Adrenal gland (tissue), 5 donors: ENCODE measurements at regions not wholly inside any gene's neighbourhood (a gene's known extent, or its start where the extent isn't known, plus 50 kb on each side); places are given as distances from the start of the nearest gene placed in this dataset.

Source experiments
- CTCF ChIP-seq, 6 experiments: fragments of 450-650 bp in 4 of 6; fragments of 200-600 bp in 2 of 6; sonication (generic) in 1 of 6; IDR thresholded peaks; 1 replicate in 5 of 6; 2 replicates in 1 of 6; pipeline versions ENCODE4 v1.5.1 to v1.8.0; 2016 to 2021; ENCODE audit warnings: antibody characterized with exemption in 6 of 6, mild to moderate bottlenecking in 2 of 6, moderate library complexity in 1 of 6
- POLR2A ChIP-seq, 2 donors: fragments of 450-650 bp; IDR thresholded peaks; one replicate each; pipeline ENCODE4 v1.6.1; 2017; ENCODE audit warnings: antibody characterized with exemption in 2 of 2, mild to moderate bottlenecking in 2 of 2, moderate library complexity in 1 of 2
- donor health status: DM: no; HTN: no; CAD: no.

GRCh38 chr15:39181940-39182339 is 398.9 kb upstream of the THBS1 start:
- TF ChIP-seq CTCF (IDR thresholded peaks at IDR 0.05) (no peak), POLR2A (IDR thresholded peaks at IDR 0.05) (no peak)
